ENCODE measurements at regions not wholly inside any gene's neighbourhood (a gene's known extent, or its start where the extent isn't known, plus 50 kb on each side); places are given as distances from the start of the nearest gene placed in this dataset.

DNA sequence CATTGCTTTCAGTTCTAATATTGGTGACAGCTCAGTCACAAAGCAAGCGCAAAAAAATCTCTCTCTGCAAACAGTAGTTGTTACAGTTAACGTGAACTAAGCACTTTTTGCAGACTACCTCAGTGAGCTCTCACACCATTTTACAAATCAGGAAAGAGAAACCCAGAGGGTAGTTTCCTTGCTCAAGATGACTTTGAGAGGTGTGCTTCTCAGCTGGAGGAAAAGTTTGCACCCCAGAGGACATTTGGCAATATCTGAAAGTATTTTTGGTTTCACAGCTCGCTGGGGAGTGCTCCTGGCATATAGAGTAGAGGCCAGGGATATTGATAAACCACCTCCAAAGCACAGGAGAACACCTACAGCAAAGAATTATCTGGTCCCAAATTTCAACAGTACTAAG lies 741.1 kb upstream of the EEF2KMT start:
- TF ChIP-seq, protein P1, sequence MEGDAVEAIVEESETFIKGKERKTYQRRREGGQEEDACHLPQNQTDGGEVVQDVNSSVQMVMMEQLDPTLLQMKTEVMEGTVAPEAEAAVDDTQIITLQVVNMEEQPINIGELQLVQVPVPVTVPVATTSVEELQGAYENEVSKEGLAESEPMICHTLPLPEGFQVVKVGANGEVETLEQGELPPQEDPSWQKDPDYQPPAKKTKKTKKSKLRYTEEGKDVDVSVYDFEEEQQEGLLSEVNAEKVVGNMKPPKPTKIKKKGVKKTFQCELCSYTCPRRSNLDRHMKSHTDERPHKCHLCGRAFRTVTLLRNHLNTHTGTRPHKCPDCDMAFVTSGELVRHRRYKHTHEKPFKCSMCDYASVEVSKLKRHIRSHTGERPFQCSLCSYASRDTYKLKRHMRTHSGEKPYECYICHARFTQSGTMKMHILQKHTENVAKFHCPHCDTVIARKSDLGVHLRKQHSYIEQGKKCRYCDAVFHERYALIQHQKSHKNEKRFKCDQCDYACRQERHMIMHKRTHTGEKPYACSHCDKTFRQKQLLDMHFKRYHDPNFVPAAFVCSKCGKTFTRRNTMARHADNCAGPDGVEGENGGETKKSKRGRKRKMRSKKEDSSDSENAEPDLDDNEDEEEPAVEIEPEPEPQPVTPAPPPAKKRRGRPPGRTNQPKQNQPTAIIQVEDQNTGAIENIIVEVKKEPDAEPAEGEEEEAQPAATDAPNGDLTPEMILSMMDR (IDR thresholded peaks at IDR 0.05; ENCODE audit: low read depth, low read length) = no peak
- TF ChIP-seq POLR2A (IDR thresholded peaks at IDR 0.05; ENCODE audit: extremely low read depth, insufficient read length) (no peak), MYC (IDR thresholded peaks at IDR 0.05; ENCODE audit: low read depth, low read length) (no peak)
- TF ChIP-seq, protein P2, sequence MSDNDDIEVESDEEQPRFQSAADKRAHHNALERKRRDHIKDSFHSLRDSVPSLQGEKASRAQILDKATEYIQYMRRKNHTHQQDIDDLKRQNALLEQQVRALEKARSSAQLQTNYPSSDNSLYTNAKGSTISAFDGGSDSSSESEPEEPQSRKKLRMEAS (IDR thresholded peaks at IDR 0.05; ENCODE audit: low read depth, low read length) = no peak
- no peak for DNase-seq (ENCODE audit: low read depth)
- H3K4me3 ChIP-seq (ENCODE audit: low read depth, low read length) = no peak overlapping the region

DNA sequence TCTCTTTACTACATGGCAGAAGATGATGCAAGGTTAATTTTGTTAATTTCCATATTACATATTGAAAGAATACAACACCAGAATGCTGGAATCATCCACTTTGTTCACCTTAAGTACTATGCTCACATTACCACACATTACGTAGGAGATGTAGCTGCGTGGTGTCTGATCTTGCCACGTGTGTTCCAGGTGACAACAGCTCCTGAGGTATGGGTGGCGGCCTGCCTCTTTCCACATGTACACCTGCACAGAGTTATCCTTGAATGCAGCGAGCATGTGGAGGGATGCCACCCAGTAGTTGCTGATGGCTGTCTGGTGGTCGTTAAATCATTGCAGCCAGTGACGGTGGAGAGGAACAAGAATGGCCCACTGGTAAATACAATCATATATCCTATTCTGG lies 740.5 kb upstream of the EEF2KMT start:
- TF ChIP-seq POLR2A (IDR thresholded peaks at IDR 0.05; ENCODE audit: extremely low read depth, insufficient read length) (no peak), MYC (IDR thresholded peaks at IDR 0.05; ENCODE audit: low read depth, low read length) (no peak)
- TF ChIP-seq, protein P2 (IDR thresholded peaks at IDR 0.05; ENCODE audit: low read depth, low read length) = no peak
- TF ChIP-seq, protein P1 (IDR thresholded peaks at IDR 0.05; ENCODE audit: low read depth, low read length) = no peak
- no peak for DNase-seq (ENCODE audit: low read depth)
- no peak overlapping the region for H3K4me3 ChIP-seq (ENCODE audit: low read depth, low read length)

DNA sequence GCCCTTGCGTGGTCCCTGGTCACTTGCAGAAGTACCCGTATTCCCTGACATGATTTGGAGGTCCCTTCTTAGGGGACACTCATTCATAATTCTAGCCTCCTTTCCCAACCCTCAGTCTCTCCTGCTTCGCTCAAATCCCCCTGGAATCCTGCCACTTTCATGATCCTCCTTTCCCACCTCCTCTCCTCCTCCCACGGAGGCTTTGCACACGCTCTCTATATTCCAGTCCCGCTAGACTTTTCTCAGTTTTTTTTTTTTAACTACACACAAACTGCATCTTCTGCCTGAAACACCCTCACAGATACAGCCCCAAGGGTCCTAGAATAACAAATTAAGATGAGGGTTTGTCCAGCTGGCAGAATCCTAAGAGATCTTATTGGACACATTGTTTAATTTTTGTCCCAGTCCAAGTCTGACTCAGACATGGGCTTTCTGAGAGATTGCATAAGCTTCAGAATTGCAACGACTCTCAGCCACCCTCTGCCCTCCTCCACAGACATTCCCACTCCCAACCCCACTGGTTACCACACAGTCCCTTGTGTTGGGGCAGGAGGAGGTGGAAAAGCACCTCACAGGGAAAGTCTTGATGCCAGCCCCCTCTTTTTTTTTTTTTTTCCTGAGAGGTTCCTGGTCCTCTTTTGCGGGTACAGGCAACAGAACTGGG lies 739.5 kb upstream of the EEF2KMT start:
- TF ChIP-seq, protein P2 (IDR thresholded peaks at IDR 0.05; ENCODE audit: low read depth, low read length) = no peak
- no peak for TF ChIP-seq MYC (IDR thresholded peaks at IDR 0.05; ENCODE audit: low read depth, low read length)
- no peak for TF ChIP-seq POLR2A (IDR thresholded peaks at IDR 0.05; ENCODE audit: extremely low read depth, insufficient read length)
- TF ChIP-seq, protein P1 (IDR thresholded peaks at IDR 0.05; ENCODE audit: low read depth, low read length) = no peak
- no peak for DNase-seq (ENCODE audit: low read depth)
- no peak overlapping the region for H3K4me3 ChIP-seq (ENCODE audit: low read depth, low read length)

DNA sequence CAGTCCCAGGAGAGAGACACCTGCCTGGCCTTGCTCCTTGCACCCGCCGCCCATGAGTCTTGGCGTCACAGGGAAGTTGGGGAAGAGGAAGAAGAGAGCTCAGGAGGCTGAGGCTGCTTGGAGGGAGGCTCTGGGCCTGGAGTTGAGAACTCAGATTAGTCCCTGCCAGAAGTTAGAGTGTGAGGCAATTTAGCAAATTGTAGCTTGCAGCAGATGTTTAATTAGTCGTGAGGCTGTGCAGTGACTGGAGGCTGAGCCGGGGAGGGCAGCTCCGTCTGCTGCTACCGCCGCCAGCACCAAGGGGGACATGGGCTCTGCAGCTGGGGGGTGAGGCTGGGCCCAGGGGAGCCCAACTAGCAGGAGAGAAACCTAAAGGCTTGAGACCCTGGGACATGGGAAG lies 738.3 kb upstream of the EEF2KMT start:
- H3K4me3 ChIP-seq (ENCODE audit: low read depth, low read length) = no peak overlapping the region
- no peak for TF ChIP-seq MYC (IDR thresholded peaks at IDR 0.05; ENCODE audit: low read depth, low read length)
- TF ChIP-seq POLR2A (IDR thresholded peaks at IDR 0.05; ENCODE audit: extremely low read depth, insufficient read length) = no peak
- TF ChIP-seq, protein P2 (IDR thresholded peaks at IDR 0.05; ENCODE audit: low read depth, low read length) = no peak
- TF ChIP-seq, protein P1 (IDR thresholded peaks at IDR 0.05; ENCODE audit: low read depth, low read length) = no peak
- DNase-seq (ENCODE audit: low read depth) = no peak

DNA sequence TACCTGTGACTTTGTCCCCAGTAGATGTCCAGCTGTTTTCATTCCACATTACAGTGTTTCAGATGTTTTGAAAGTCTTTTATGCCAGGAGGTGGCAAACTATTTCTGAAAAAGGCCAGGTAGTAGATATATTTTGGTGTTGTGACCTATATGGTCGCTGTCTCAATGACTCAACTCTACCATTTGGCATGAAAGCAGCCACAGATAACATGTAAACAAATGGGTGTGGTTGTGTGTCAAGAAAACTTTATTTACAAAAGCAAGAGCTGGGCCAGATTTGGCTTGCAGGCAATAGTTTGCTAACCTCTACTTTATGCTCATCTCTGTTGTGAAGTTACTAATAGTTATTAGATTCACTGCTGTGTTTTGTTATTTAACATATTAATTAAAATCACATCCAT lies 728.7 kb upstream of the EEF2KMT start:
- TF ChIP-seq, protein P2 (IDR thresholded peaks at IDR 0.05; ENCODE audit: low read depth, low read length) = no peak
- TF ChIP-seq, protein P1 (IDR thresholded peaks at IDR 0.05; ENCODE audit: low read depth, low read length) = no peak
- H3K4me3 ChIP-seq (ENCODE audit: low read depth, low read length) = no peak overlapping the region
- no peak for DNase-seq (ENCODE audit: low read depth)
